Frontal cortex (tissue), 3 donors: ENCODE measurements at regions not wholly inside any gene's neighbourhood (a gene's known extent, or its start where the extent isn't known, plus 50 kb on each side); places are given as distances from the start of the nearest gene placed in this dataset.
A peak's percentile ranks its signal among the peaks of the same experiment; 100 is the strongest.
"Not testable (repeated sequence)": the region's sequence is repeated elsewhere in the genome, so short reads cannot be mapped to it uniquely, and the experiment has no call there.

Source experiments
- DNase-seq, 2 donors: peaks; one replicate each; pipeline ENCODE4 v3.0.0; 2012; ENCODE audit warnings: low spot score in 2 of 2
- FAIRE-seq: peaks from 2 replicates; lab custom pipeline; 2012; peaks lifted over from hg19 to GRCh38; lab: Jason Lieb, UNC
- donor health status: control.
- donor health status: control.
- donor health status: control.

DNA sequence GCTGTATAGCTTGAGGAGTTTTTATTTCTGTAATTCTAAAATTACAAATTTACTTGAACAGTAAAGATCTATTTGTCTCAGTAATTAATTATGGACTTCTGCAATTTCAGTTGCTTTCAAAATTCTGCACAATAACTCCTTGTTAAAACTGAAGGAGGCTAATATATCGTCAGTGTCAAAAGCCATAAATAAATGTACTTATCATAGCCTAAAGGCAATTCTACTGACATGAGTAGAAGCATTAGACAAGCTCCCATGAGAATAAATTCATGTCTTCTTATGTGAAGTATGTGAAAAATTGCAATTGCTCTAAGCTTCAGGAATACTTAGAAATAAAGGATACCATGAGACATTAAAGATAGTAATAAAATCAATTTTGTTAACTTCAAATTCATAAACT is 381.2 kb upstream of the PCDH10 start:
- FAIRE-seq (peak; percentile 68), DNase-seq (no peak)

- FAIRE-seq = no peak
- no peak for DNase-seq
Observed at GRCh38 chr4:132770776-132771175, 378.3 kb upstream of the PCDH10 start.

DNA sequence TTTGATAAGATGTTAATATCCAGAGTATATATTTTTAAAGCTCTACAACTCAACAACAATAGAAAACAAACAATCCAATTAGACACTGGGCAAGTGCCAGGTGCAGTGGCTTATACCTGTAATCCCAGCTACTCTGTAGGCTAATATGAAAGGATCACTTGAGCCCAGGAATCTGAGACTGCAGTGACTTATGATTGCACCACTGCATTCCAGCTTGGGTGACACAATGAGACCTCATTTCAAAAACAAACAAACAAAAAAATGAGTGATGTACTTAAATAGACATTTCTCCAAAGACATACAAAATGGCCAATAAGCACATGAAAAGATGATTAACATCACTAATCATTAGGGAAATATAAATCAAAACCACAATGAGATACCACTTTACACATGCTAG is 356.8 kb upstream of the PCDH10 start:
- FAIRE-seq (no peak), DNase-seq (no peak)

- FAIRE-seq (no peak), DNase-seq (no peak)
Observed at GRCh38 chr4:132797856-132798255, 351.2 kb upstream of the PCDH10 start.

DNA sequence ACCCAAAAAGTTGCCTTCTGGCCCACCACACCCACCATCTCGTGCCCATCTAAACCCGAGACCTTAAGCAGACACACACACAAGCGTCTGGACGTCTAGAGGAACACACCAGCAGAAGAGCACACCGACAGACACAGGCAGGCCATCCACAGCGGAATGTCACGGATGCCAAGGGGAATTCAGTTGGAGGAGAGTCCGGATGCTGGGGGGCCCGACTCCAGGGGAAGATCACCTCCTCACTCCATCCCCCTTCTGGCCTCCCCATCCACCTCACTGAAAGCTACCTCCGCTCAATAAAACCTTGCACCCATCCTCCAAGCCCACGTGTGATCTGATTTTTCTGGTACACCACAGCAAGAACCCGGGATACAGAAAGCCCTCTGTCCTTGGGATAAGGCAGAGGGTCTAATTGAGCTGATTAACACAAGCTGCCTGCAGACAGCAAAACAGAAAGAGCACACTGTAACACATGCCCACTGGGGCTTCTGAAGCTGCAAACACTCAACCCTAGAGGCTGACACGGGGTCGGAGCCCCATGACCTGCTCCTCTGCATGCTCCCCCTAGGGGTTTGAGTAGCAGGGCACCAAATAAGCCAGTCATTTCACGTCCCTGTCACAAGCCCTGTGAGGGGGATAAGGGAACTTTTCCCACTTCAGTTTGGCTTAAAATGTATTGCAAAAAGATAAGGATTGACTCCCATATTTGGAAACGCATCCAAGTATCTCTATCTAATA is 339.6 kb upstream of the PCDH10 start:
- DNase-seq (no peak), FAIRE-seq (no peak)

GRCh38 chr4:132813061-132813460 is 336.0 kb upstream of the PCDH10 start:
- DNase-seq, FAIRE-seq: not testable (repeated sequence)

GRCh38 chr4:132818091-132818490 is 331.0 kb upstream of the PCDH10 start:
- no peak for DNase-seq
- FAIRE-seq = no peak

DNA sequence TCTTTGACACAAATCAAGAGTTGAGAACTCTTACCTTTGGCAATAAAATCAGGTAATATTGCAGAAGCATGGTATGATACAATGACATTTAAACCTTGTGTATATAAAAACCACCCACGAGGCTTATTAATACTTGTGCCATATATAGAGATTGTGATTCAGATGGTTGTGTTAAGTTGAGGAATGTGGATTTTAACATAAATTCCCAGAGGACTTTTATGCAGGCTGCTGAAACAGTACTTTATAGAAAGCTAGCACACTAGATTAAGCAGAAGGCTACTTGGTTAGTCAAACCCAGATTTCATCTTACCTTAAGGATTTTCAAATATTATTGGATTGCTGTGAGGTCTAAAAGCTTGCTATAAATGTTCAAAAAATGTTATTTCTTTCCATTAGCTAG is 325.7 kb upstream of the PCDH10 start:
- FAIRE-seq = no peak
- DNase-seq = no peak

GRCh38 chr4:132824761-132825160 is 324.3 kb upstream of the PCDH10 start:
- FAIRE-seq = no peak
- no peak for DNase-seq

DNA sequence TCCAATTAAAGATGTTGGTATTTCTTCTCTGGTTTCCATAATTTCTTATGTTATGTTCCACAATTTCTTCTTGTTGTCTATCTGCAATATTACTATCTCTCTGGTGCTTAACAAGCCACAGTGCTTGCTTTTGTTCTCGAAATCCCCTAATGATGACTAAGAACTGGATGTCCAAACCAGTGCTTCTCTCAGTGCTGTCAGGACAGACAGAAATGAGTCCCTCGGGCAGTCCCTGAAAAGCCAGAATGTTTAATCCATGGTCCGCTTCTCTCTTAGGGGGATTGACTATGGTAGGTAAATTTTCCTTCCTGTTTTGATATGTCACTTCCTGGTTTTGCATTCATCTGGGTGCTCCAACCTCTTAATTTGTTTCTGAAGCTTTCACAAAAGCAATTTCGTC is 321.6 kb upstream of the PCDH10 start:
- no peak for DNase-seq
- FAIRE-seq = no peak

DNA sequence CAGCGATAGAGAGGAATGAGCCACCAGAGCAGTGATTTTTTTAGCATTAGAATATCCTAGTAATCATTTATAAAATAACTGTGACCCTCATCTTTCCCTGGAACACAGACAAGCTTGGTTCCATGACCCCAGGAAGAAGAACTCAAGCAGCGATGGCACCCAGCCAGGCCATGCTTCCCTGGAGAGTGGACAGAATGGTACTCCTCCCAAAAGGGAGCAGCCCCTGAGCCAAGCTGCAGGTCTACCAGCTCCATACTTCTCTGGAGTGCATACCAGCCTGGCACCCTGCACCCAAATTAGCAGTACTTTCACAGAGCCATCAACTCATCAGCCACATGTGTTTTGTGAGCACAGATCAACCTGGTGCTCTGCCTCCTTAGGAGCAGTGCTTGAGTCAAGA is 310.9 kb upstream of the PCDH10 start:
- no peak for FAIRE-seq
- no peak for DNase-seq

DNA sequence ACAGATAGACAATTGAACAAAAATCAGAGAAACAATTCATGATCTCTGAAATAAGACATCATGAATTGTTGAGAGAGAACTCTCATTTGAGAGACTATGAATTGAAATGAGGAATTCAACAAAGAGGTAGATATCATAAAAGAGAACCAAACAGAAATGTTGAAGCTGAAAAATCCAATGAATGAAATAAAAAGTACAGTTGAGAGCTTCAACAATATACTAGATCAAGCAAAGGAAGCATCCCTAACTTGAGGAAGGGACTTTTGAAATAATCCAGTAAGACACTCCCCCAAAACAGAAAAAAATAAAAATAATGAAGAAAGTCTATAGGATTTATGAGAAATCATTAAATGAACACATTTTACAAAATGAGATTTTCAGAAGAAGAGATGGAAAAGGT is 310.0 kb upstream of the PCDH10 start:
- no peak for FAIRE-seq

DNA sequence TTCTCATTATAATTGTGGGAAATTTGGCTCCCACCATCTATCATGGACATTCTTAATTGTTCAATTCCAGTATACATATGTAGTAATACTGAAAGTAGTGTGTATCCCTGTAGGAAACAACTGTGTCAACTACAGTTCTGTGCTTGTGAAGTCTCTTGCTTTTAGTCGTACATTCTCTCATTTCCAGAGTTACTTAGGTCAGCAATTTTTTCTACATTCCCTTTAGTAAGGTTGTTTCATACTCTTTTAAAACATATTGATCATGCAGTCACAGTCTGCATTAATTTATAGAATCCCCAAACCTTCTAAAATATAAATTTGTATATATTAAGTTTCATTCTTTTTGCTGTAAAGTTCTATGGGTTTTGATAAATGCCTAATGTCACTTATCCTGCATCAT is 289.2 kb upstream of the PCDH10 start:
- no peak for FAIRE-seq
- DNase-seq = no peak

More for the DNA sequence above, 310.0 kb upstream of the PCDH10 start:
- DNase-seq = no peak

GRCh38 chr4:132860976-132861375 is 288.1 kb upstream of the PCDH10 start:
- DNase-seq (no peak), FAIRE-seq (no peak)

GRCh38 chr4:132863619-132864018 is 285.5 kb upstream of the PCDH10 start:
- FAIRE-seq (no peak), DNase-seq (no peak)

DNA sequence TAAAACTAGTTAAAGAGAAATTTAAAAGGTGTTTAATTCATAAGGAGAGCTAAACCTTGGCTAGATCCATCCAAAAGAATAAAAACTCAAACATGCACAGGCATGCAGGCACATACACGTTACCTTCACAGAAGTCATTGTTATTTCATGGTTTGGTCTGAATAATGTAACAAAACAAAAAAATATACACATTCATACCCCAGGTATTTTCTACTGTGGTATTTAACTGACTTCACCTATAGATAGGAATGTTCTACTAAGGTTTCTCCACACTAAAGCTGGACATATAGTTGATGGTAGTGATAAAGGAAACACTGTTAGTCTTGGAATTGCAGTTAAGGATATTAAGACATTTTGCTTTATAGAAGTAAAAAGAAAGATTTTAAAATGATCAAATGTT is 283.6 kb upstream of the PCDH10 start:
- FAIRE-seq (no peak), DNase-seq (no peak)

DNA sequence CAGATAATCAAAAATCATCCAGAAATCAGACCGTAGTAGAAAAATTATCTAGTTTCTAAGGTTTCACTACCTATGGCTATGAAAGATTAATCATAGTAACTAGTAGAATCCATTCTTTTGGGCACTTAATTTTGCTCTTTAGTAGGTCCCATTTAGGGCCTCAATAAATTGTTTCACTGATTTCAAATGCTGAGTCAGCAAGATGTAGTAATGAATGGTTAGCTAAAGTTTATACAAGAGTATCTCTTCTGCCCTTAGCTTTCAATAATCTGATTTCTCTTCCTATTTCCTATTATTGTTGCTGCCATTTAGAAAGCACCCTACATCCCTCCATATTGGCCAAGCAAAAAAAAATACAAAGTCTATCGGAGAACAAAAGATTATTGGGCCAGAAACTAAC is 283.2 kb upstream of the PCDH10 start:
- FAIRE-seq (no peak), DNase-seq (no peak)

DNA sequence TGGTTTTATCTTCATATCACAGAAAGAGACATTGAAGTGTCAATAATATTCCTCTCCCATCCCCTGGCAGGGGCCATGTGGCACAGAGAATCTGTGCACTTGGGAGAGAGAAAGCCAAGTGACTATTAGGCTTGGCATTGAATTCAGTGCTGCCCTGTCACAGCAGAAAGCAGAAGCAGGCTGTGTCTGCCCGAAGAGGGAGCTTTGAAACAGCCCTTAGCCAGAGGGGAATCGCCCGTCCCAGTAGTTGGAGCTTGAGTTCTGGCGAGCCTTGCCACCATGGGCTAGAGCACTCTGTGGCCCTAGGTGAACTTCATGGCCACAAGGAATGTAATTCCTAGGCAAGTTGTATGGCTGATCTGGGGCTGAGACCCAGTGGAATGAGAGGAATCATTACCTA is 282.5 kb upstream of the PCDH10 start:
- DNase-seq (no peak), FAIRE-seq (no peak)

DNA sequence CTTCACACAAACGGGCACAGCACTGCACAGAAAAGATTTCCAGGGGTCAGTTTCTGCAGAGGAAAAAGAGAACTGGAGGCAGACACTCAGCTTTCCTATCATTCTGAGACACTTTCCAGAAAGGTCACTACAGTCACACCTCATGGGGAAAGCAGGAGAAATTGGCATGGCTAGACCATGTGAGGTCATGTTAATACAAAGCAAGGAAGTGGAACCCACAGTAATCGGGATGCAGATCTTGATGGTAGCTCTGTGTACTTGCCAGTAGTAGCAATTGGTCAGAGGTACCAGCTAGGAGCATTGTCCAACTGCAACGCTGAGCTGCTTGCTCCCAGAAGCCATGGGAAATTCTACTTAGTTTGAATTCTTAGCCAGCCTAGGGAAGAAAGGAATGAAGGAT is 255.3 kb upstream of the PCDH10 start:
- FAIRE-seq (no peak), DNase-seq (no peak)

GRCh38 chr4:132901224-132901623 is 247.9 kb upstream of the PCDH10 start:
- no peak for FAIRE-seq
- no peak for DNase-seq

GRCh38 chr4:132910229-132910748 is 238.8 kb upstream of the PCDH10 start:
- DNase-seq (no peak), FAIRE-seq (no peak)

GRCh38 chr4:132918096-132918495 is 231.0 kb upstream of the PCDH10 start:
- no peak for FAIRE-seq
- no peak for DNase-seq
